HG03575 (cell line): ENCODE measurements at regions not wholly inside any gene's neighbourhood (a gene's known extent, or its start where the extent isn't known, plus 50 kb on each side); places are given as distances from the start of the nearest gene placed in this dataset.

Experiments used
- ATAC-seq: cut with Tn5 transposase; IDR thresholded peaks from one replicate; pipeline ENCODE4 v1.9.1; 2021; ENCODE audit not compliant: unreplicated experiment, insufficient number of reproducible peaks, low FRiP score; ENCODE audit errors: extremely low read depth

DNA sequence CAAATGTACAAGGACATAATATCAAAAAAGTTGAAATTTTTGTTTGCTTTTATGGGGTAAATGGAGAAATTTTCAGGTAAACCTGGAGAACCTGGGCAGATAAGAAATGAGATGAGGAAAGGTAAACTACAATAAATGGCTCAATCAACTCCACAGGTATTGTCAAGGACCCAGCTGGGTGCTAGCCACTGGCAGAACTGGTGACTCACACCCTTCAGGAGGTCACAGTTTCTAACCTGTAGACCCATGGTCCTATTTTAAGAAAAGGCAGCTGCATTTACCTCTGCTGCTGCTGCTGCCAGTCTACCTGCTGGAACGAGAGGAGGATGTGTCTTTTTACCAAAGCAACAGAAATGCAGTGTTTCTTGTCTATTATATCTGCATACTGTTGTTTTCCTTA is 226.6 kb downstream of the ALG10B start:
- ATAC-seq = no peak

GRCh38 chr12:38544330-38545066 is 227.9 kb downstream of the ALG10B start:
- ATAC-seq = no peak

DNA sequence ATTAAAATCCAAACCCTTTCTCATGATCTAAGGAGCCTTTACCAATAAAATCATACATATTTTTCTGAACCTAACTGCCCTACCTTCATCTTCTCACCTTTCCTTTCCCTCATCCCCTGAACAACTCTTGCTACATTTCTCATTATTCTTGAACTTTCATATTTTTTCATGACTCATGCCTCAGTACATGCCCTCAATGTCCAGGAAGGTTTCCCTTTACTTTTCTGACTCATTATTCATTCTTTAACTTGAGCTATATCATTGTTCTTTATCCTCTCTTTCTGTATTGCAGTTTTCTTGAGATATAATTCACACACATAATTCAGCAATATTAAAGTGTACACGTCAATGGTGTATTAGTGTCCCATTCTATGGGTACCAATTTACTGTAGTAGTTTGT is 231.0 kb downstream of the ALG10B start:
- ATAC-seq = no peak

DNA sequence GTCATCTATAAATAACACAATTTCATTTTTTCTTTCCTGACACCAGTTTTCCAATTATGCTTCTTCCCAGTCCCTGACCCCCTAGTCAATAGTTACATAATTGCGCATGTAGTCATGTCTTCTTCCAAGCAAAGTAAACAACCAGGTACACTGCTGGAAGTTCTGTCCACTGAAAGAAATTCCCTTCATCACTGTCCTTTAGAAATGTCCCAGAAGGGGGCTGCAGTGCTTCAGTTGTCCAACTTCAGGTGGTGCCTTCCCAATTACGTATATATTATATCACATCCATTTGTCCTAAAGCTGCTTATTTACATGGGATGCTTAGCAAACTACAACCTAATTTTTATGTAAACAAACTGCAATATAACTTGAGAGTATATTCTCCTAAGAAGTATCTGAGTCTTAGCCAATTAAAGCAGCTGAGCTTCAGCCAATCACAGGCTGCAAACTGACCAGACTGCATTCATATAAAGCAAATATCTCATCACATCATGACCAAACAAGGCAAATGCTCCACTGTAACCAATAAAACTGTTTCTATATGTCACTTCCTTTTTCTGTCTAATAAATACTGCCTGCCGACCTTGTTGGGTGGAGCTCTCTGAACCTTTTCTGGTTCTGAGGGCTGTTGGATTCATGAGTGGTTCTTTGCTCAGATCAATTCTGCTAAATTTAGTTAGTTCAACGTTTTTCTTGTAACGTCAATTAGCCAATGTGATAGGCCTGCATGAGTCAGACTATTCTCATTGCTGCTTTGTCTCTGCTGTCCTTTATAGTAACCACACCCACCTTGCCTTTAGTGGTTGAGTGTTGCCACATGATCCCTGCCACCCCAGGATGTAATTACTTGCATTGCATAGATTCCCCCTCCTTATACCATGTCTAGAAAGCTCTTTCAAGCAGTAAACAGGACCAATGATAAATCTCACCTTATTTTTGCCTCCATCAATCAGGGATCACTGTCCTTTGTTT is 239.3 kb downstream of the ALG10B start:
- no peak for ATAC-seq

- no peak for ATAC-seq
Observed at GRCh38 chr12:38556647-38557046, 240.1 kb downstream of the ALG10B start.

- no peak for ATAC-seq
Observed at GRCh38 chr12:38585086-38585485, 268.5 kb downstream of the ALG10B start.

DNA sequence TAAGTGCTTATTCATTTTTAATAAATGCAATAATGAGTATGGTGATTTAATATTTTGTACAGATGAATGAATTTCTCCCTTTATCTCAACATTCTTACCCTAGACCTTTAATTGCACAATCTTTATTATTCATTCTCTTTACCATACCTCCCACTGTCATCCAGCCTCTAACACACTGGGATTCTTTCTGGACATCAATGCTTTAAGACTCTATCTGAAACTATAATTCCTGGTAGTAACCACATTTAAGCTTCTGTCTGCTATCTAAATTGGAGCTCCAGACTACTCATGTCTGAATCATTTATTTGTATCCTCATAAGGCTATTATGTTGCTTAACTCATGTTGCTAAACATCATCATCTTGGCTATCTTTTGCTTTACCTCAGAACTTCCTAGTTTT is 270.2 kb downstream of the ALG10B start:
- no peak for ATAC-seq

- no peak for ATAC-seq
Observed at GRCh38 chr12:38587594-38587993, 271.0 kb downstream of the ALG10B start.

GRCh38 chr12:38588624-38589305 is 272.2 kb downstream of the ALG10B start:
- no peak for ATAC-seq

- ATAC-seq = no peak
Observed at GRCh38 chr12:38589306-38589632, 272.7 kb downstream of the ALG10B start.

- no peak for ATAC-seq
Observed at GRCh38 chr12:38601949-38602348, 285.4 kb downstream of the ALG10B start.
